RKO (cell line): ENCODE measurements at regions not wholly inside any gene's neighbourhood (a gene's known extent, or its start where the extent isn't known, plus 50 kb on each side); places are given as distances from the start of the nearest gene placed in this dataset.
"Not testable (repeated sequence)": the region's sequence is repeated elsewhere in the genome, so short reads cannot be mapped to it uniquely, and the experiment has no call there.

Experiments used
- DNase-seq: peaks from one replicate; pipeline ENCODE4 v3.0.0-alpha.2; 2016; ENCODE audit warnings: low spot score

DNA sequence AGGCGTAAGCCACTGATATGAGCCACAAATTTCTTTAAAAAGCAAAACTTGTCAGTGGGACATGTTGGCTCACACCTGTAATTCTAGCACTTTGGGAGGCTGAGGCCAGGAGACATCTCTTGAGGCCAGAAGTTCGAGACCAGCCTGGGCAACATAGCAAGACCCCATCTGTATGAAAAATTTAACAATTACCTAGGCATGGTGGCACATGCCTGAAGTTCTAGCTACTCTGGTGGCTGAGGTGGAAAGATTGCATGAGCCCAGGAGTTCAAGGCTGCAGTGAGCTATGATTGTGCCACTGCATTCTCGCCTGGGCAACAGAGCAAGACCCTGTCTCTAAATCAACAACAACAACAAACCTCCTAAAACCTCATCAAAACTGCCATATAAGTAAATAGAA lies 147.6 kb upstream of the BARHL2 start:
- no peak for DNase-seq

DNA sequence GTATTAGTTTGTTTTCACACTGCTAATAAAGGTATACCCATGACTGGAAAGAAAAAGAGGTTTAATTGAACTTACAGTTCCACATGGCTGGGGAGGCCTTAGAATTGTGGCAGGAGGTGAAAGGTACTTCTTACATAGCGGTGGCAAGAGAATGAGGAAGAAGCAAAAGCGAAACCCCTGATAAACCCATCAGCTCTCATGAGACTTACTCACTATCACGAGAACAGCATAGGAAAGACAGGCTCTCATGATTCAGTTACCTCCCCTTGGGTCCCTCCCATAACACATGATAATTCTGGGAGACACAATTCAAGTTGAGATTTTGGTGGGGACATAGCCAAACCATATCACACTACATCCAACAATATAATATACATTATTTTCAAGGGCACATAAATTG lies 145.7 kb upstream of the BARHL2 start:
- DNase-seq = no peak

DNA sequence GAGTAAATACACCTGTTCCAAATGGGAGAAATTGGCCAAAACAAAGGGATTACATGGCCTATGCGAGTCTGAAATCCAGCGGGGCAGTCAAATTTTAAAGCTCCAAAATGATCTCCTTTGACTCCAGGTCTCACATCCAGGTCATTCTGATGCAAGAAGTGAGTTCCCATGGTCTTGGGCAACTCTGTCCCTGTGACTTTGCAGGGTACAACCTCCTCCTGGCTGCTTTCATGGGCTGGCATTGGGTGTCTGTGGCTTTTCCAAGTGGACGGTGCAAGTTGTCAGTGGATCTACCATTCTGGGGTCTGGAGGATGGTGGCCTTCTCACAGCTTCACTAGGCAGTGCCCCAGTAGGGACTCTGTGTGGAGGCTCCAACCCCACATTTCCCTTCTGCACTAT lies 144.3 kb upstream of the BARHL2 start:
- not testable (repeated sequence) for DNase-seq

DNA sequence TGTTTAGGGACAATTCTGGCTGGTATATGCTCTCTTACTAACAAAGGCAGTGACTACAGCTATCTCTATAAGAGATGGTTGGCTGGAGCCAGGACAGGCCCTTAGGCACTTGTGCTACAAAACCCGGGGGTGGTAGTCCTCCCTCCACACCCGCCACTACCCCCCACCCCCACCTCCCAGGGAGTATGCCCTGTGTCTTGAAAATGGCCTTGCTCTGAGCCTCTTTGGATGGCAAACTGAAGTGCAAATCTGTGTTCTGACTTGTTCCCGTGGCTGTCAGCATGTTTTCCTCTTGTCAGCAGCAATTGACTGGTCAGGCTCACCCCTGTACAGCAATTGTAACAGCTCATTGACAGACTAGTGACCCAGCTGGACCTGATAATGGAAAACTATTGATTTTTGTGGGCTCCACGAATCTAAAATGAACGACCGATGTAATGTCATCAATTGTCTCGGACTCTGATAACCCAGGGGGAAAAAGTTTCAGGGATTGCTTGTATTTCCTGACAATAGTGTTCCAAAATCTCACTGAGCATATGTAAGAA lies 139.4 kb upstream of the BARHL2 start:
- DNase-seq = no peak

DNA sequence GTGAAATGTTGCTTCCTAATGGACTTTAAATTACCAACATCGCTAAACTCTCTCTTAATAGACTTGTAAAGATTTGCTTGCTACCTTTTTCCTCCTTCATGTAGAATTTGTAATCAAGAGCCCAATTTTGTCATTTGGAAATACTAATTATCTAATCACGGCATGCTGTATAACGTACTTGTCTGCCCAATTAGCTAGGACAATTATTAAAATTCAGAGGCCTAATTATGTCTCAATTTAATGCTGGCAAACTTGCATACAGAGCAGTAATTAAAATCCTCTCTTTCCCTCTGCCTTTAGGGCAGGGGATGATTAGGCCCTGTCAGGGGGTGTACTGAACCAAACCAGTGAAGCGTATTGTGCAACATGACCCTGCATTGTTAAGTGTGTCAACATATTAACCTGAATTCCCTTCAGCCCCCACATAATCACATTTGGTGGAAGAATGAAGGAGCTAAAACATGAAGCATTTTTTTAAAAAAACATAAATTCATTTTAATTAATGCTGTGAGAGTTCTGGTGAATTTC lies 137.4 kb upstream of the BARHL2 start:
- no peak for DNase-seq

DNA sequence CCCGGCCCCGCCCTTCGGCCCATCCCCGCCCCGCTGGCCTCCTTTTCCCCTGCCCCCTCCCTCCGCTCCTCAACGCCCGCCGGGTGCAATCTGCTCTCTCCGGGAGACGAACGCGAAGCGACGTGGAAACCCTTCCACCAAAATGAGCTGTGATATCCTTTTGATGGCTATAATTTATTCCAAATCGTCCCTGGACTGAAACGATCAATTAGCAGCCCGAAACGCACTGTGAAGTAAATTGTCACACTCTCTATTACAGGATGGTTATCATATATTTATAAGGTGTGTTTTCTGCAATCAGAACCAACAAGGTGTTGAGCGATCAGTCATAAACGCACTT lies 134.6 kb upstream of the BARHL2 start:
- no peak for DNase-seq

DNA sequence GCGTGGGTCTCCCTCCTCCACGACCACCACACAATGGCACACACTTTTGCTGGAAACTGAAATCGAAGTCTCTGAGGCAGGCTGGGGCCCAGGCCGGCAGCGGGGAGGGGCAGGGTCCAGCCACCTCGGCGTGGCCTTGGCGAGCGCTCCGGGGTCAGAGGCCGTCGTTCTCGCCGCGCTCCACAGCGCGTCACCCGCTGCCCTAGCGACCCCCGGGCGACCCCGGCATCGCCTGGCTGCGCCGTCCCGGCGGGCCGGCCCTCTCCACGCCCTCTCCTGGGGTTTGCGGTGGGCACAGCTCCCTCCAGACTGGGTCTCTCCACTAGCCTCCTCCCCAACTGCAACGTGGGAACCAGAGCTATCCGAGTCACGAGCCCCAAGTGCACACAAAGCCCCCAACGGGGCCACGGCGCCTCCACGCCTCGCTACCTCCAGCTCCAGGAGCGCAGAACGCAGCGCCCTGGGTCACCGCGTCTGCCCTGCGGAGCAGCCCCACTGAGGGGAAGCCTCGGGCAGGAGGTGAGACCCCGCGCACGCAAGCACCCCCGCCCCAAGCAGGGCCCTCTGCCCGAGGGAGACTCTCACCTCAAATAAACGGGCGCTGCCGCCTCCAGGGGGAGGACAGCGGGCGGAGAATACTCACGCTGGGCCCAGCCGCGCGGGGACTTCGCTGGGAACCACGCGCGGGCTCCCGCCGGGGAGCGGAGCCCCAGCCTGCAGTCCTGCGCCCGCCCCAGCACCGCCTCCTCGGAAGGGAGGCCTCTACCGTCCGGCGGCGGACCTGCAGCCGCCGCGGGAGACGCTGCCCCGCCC lies 134.0 kb upstream of the BARHL2 start:
- no peak for DNase-seq

DNA sequence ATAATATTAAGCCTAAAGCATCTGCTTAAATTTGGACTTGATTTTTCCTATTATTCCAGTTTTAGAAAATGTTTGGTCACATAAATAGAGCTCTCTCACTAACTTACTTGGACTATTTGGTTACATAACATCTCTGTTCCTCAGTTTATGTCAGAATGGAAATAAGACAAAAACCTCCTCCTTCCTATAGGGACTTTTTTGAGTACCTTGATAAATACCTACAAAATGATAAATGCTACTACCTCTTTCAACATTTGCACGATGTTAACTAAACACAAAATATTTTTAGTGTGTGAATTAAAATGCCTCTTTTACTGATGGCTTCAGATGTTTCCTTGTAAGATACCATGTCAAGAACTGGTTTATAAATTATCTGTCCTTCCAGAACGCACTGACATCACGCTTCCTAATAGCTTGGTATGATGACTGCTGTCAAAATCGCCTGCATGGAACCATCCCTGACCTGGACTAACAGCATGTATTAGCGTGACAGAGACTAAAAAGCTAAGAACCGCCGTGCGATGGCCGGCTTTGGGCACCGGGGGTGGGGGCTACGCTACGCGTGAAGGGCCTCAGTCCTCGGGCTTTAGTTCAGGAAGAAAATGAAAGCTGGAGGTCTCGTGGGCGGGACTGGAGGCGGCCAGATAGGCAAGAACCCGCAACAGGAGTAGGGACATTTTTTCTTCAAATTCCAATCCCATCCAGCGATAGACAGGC lies 133.2 kb upstream of the BARHL2 start:
- no peak for DNase-seq

DNA sequence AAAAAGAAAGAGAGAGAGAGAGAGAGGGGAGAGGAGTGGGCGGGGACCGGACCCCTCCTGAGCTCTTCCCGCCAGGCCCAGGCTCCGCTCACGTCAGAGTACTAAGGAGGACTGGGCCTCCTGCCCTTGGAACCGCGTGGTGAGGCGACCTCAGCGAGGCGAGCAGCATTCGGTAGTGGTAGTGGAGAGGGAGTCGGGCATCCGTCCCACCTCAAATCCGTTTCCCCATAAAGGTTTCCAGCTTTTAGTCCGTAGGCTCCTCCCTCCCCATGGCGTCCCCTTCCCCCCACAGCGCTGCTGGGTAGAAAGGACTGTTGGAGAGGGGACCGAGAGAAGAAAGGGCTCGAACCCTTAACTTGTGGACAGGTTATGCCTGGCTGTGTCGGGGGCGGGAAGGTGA lies 124.4 kb upstream of the BARHL2 start:
- DNase-seq = no peak

DNA sequence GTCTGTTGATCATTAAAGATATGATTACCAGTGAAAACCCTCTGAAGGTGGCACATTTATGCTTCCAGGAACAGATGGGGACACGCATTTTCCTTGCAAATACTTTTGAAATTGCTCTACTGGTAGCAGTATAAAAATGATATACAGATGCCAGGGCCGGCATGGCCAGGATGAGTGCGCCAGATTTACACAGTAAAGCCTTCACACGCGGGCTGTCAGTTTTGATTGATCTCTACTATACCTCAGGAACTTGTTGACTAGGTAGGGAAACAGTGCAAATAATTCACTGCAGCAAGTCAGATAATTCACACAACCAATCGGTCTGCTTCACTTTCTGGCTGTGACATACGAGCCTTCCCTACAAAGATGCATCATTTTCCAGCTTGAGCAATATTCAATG lies 123.2 kb upstream of the BARHL2 start:
- no peak for DNase-seq

DNA sequence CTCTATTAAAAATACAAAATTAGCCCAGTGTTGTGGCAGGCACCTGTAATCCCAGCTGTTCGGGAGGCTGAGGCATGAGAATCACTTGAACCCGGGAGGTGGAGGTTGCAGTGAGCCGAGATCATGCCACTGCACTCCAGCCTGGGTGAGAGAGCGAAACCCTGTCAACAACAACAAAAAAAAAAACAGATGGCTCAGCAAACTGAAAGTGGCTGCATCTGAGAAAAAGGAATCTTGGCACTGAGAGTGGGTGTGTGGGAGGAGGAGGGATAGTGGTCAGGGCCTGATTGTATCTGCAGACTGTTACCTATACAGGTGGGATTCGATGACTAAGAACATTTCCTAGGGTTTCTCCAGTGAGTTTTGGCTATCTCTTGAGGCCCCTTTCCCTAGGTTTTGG lies 122.2 kb upstream of the BARHL2 start:
- DNase-seq = no peak

DNA sequence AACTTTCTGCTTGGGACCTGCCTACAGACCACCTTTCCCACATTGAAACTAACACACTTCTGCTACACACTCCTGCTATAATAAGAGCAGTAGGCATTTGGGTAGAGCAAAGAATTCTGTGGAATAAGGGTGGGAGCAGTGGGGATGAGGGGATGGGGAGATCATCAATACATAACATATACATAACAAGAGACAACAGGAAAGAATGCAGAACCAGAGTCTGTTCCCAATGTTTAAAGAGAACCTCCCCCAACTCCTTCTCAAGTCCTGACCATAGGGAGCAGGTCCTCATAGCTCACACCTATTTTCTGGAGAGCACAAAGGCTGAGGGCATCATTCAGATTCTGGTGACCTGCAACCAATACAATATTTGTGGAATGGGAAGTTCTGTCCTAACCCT lies 121.6 kb upstream of the BARHL2 start:
- no peak for DNase-seq

DNA sequence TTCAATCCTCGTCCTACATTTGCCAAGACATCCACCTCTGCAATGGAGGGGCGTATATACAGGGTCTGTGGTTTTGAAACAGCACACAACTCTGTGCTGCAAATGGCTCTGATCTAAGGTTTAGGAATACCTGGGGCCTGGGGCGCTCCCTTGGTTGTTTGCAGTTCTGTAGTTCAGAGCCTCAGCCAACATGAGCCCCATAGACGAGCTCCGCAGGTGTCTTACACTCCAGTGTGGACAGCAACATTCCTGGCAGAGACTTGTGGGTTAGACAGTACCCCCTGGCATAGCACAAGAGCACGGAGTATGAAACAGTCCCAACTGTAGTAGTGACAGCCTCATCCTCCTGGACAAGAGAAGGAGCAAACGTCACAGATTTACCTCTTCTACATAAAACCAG lies 120.3 kb upstream of the BARHL2 start:
- no peak for DNase-seq

DNA sequence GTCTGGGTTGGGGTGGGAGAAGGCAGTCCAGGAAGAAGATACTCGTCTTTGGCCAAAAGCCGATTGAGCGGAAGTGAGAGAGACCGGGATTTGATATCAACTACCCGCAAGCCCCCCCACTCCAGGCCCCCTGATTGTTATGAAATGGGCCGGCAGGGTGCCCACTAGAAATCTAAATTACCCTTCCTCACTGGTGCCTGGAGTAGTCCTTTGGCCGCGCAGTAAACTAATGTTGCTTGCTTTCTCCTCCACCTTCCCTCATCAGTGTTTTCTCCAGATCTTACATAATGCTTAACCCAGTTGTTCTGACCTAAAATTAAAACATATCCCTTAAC lies 119.2 kb upstream of the BARHL2 start:
- no peak for DNase-seq

DNA sequence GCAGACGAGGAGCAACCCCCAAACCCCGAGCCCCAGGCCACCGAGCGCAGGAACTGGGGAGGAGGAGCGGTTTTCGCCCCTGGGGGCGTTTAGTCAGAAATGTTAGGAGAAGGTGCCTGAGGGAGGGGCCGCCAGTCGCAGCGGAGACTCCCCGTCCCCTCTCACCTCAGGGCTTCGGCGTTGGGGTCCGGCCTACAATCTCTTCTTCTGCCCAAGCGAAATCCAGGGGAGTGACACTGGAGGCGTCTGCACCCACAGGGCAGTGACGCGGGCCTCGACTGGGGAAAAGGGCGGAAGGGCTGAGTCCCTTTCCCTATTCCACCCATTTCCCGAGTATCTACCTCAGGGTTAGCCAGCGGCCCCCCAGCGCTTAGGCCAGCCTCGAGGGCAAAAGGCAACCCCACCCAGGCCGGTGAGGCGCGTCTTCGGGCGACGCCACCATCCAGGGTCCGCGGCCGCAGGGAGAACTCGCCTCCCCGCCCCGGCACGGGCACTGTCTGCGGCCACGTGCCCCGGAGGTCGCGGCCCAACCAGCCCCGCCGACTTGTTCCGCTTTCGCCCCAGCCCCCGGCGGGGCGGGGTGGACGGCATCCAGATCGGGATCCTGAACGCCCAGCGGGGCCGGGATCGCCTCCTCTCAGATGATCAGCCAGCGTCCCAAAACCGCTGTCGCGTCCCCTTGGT lies 118.7 kb upstream of the BARHL2 start:
- no peak for DNase-seq

DNA sequence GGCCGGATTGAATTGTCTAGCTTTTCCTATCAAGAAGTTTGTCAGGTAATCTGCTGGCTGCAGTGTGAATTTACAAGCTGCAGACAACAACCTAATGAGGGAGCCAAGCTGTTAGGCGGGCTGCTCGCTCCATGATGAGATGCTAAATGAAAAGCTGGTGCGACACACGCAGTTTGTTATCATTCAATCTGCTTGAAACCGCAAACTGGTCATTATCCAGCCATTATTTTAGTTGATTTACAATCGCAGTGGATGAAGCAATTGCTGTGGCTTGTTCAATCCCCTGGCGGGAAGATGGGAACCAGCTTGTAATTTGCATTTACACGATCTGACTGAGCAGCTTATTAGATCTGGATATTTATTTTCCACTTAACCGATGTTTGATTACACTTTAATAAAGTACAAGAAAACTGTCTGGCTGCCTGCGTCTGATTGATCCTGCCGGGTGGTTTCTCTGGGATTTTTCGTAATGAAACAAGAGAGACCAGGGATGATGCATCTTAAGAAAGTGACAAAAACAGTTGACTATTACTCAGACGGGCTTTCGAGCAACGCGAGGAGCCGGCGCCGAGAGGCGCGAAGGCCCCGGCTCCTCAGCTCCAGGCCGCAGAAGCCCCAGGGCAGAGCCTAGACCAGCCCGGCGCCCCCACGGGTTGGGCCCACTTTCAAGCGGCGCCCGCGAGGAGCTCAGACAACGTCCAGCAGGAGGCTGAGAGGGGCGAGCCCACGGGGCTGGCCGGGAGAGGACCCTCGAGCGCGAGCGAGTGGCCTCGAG lies 118.0 kb upstream of the BARHL2 start:
- DNase-seq = no peak

DNA sequence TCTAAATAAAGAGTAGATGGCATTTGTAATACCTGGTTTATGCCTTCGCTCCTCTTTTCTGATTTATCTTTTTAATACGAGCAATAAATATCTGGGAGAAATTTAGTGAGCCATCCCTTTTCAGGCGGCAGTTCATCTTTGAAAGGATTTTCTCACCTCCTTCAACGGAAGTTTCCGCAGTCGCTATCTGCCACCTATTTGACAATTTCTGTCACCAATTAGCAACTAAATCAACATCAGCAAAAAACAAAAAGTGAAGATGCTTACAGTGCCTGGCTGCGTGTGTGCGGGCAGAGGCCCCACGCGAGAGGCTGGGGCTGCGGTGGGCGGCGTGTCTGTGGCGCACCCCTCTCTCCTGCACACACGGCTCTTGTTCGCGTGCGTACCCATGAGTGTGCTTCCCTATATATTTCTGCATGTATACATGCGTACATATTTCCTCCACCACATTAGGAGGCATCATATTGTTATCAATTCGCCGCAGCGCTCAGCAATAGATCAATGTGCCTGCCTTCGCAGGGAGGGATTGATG lies 117.3 kb upstream of the BARHL2 start:
- no peak for DNase-seq

DNA sequence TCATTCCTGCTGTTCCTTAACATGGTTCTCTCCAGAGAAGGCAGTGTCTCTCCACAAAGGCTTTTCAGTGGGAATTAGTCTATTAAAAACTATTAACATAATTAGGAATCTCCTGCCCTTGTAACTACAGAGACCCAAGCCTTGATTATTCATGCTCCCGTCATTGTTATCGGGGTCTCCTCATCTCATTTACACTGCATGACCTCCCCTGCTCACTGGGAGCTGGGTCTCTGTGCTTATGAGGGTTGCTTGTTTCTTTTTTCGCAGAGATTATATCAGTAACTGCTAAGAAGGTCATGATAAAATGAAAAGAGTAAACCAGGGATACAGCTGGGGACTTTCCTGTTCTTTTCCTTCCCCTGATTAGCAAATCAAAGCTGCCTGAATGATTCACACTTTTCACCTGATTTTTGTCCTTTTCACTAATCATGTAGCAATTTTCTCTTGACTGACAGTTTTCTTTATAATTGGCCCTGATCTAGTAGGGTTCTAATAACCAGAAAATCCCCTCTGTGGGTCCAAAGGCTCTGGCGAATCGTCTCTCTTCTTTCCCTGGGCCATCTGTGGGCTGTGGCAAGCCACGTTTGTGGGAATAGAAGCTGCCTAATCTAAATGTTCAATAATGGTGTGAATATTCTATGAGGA lies 116.5 kb upstream of the BARHL2 start:
- no peak for DNase-seq

DNA sequence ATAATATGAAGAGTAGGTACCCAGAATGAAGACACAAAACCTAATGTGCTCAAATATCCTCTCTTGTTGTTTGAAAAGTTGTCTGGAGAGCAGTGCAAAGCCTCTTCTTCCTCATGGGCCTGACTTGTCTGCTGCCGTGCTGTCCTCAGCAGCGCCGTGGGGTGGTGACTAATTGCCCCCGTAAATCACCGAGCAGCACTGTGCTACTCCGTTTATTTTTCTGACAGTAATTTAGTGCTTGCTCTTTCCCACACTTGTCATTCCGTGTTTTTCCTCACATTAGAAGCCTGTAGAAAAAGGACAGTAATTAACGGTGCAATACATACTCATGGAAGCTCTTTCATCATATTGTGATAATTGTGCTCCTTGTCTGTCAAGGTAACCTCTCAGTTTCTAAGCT lies 114.8 kb upstream of the BARHL2 start:
- peak; percentile 27 for DNase-seq

DNA sequence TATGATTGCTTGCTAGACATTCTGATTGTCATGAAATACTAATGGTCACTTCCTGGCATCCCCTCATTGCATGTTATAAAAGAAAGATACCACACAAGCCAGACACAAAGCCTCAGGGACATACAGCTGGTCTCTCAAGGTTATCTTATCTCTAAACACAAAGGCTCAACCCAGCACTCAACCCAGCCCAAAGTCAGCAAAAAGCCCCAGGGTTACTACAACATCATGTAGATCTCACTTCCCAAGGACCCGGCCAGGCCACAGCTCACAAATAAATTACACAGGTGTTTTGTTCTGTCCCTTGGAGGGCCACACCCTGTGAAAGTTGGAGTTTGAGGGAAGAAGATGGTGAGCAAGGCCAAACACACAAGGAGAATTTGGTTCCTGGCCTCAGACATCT lies 109.7 kb upstream of the BARHL2 start:
- no peak for DNase-seq

DNA sequence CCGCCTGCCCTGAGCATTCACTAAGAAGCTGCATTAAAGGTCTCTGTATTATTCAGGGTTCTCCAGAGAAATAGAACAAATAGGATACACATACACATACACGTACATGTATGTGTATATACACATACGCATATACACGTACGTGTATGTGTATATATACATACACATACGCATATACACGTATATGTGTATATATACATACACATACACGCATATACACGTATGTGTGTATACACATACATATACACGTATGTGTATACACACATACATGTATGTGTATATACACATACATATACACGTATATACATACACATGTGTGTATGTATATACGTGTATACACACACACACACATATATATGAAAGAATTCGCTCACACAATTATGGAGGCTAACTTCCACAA lies 108.9 kb upstream of the BARHL2 start:
- DNase-seq = no peak
